ENCODE measurements at regions not wholly inside any gene's neighbourhood (a gene's known extent, or its start where the extent isn't known, plus 50 kb on each side); places are given as distances from the start of the nearest gene placed in this dataset.

GRCh38 chr7:106375499-106375898 lies 90.7 kb upstream of the NAMPT start:
- H3K27ac ChIP-seq: no peak overlapping the region
- TF ChIP-seq ZFX (IDR thresholded peaks at IDR 0.05; ENCODE audit: borderline replicate concordance) (no peak), CTCF (IDR thresholded peaks at IDR 0.05) (no peak)

- TF ChIP-seq ZFX (IDR thresholded peaks at IDR 0.05; ENCODE audit: borderline replicate concordance): no peak
- no peak overlapping the region for H3K27ac ChIP-seq
These were observed 89.7 kb upstream of the NAMPT start for GRCh38 chr7:106374437-106374836.

- TF ChIP-seq ZFX (IDR thresholded peaks at IDR 0.05; ENCODE audit: borderline replicate concordance) (no peak), CTCF (IDR thresholded peaks at IDR 0.05) (no peak)
- no peak overlapping the region for H3K27ac ChIP-seq
These were observed 88.0 kb upstream of the NAMPT start for GRCh38 chr7:106372595-106373318.

GRCh38 chr7:106372126-106372525 lies 87.3 kb upstream of the NAMPT start:
- no peak overlapping the region for H3K27ac ChIP-seq

GRCh38 chr7:106371629-106372028 lies 86.8 kb upstream of the NAMPT start:
- TF ChIP-seq CTCF (IDR thresholded peaks at IDR 0.05): no peak
- no peak for TF ChIP-seq ZFX (IDR thresholded peaks at IDR 0.05; ENCODE audit: borderline replicate concordance)
- no peak overlapping the region for H3K27ac ChIP-seq

More at GRCh38 chr7:106372126-106372525, 87.3 kb upstream of the NAMPT start:
- TF ChIP-seq CTCF (IDR thresholded peaks at IDR 0.05): no peak
- no peak for TF ChIP-seq ZFX (IDR thresholded peaks at IDR 0.05; ENCODE audit: borderline replicate concordance)

- H3K27ac ChIP-seq: no peak overlapping the region
- no peak for TF ChIP-seq CTCF (IDR thresholded peaks at IDR 0.05)
- TF ChIP-seq ZFX (IDR thresholded peaks at IDR 0.05; ENCODE audit: borderline replicate concordance): no peak
These were observed 85.8 kb upstream of the NAMPT start for GRCh38 chr7:106370542-106370941.

GRCh38 chr7:106369816-106370215 lies 85.0 kb upstream of the NAMPT start:
- TF ChIP-seq CTCF (IDR thresholded peaks at IDR 0.05) (no peak), ZFX (IDR thresholded peaks at IDR 0.05; ENCODE audit: borderline replicate concordance) (no peak)
- no peak overlapping the region for H3K27ac ChIP-seq

GRCh38 chr7:106369352-106369751 lies 84.6 kb upstream of the NAMPT start:
- TF ChIP-seq ZFX (IDR thresholded peaks at IDR 0.05; ENCODE audit: borderline replicate concordance) (no peak), CTCF (IDR thresholded peaks at IDR 0.05) (no peak)
- no peak overlapping the region for H3K27ac ChIP-seq

Data from 22Rv1 (cell line).